ENCODE measurements at regions not wholly inside any gene's neighbourhood (a gene's known extent, or its start where the extent isn't known, plus 50 kb on each side); places are given as distances from the start of the nearest gene placed in this dataset.

DNA sequence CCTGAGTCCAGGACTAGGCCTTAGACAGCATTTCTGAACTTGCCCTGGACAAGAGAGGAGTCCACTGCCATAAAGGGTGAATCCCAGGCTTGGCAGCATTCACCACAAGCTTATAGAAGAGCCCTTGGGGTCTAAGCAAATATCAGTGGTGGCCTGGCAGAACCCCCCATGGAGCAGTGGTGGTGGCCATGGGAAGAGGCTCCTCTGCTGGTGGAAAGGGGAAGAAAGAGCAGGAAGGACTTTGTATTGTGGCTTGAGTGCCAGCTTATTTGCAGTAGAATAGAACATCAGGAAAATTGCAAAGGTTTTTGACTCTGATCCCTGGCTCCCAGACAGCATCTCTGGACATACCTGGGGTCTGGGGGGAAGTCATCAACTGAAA is 58.1 kb upstream of the STARD8 start:
- H2AK5ac ChIP-seq (ENCODE audit: low read depth, low read length) = no peak overlapping the region
- POLR2A ChIA-PET (ENCODE audit: unreplicated experiment) = no interaction called here
- H3K23ac ChIP-seq (ENCODE audit: low read depth, low read length) = no peak overlapping the region
- no peaks in the 10 kb centered on the region for H3K36me3 ChIP-seq (ENCODE audit: control insufficient read depth, insufficient read depth, low read length)
- CTCF ChIA-PET = no interaction called here
- no peak overlapping the region for H3K9ac ChIP-seq (ENCODE audit: low read depth, low read length)
- H3K9me3 ChIP-seq (ENCODE audit: control insufficient read depth, insufficient read depth, low read length) = no peaks in the 10 kb centered on the region
- H2BK15ac ChIP-seq (ENCODE audit: low read depth, low read length) = no peak overlapping the region
- dilution Hi-C loops (cut with HindIII; ENCODE audit: low sequenced_read_pairs, unreplicated experiment) (no loop called here), intact Hi-C loops (cut with micrococcal nuclease) (no loop called here), in situ Hi-C loops (cut with MboI; ENCODE audit: low sequenced_read_pairs) (no loop called here)
- no peak overlapping the region for H2BK20ac ChIP-seq (ENCODE audit: low read depth, low read length)
- no TSS peak for BruUV-seq (replicated peaks)
- DNase-seq = no peak
- ATAC-seq (ENCODE audit: low read depth) = no peak
- no peak overlapping the region for H3K27ac ChIP-seq (ENCODE audit: insufficient read depth, low read length)
- H3K56ac ChIP-seq (ENCODE audit: extremely low read depth, insufficient read depth, low read length) = no peak overlapping the region
- no peak overlapping the region for H2AK9ac ChIP-seq (replicated peaks; ENCODE audit: low read depth, low read length, poor library complexity)
- H3K4ac ChIP-seq (ENCODE audit: low read depth, low read length) = no peak overlapping the region
- peaks cover 5% of the 10 kb centered on the region for H3K27me3 ChIP-seq (ENCODE audit: control insufficient read depth, insufficient read depth, low read length)
- no peak overlapping the region for H2AFZ ChIP-seq (replicated peaks; ENCODE audit: low read length, poor library complexity)
- H4K5ac ChIP-seq (ENCODE audit: low read depth, low read length) = no peak overlapping the region
- H3K4me3 ChIP-seq (ENCODE audit: insufficient read depth, low read depth, low read length) = no peak overlapping the region
- H4K8ac ChIP-seq (ENCODE audit: low read depth in 2 of 2, low read length in 2 of 2) = no peak overlapping the region
- H3K9me1 ChIP-seq (ENCODE audit: insufficient read depth, low read length) = no peaks in the 10 kb centered on the region
- H4K20me1 ChIP-seq (ENCODE audit: insufficient read depth, low read length) = no peaks in the 10 kb centered on the region
- H3K14ac ChIP-seq (replicated peaks; ENCODE audit: low read depth, low read length) = no peak overlapping the region
- no peaks in the 10 kb centered on the region for H3K4me1 ChIP-seq (ENCODE audit: control insufficient read depth, insufficient read depth, low read length)
- H3K4me2 ChIP-seq (ENCODE audit: low read depth, low read length) = no peak overlapping the region
- TF ChIP-seq SMC3 (IDR thresholded peaks at IDR 0.05; ENCODE audit: low read depth, low read length) (no peak), MAFK (IDR thresholded peaks at IDR 0.05; ENCODE audit: low read depth, low read length) (no peak), RAD21 (IDR thresholded peaks at IDR 0.05; ENCODE audit: low read length) (no peak), MAZ (IDR thresholded peaks at IDR 0.05; ENCODE audit: borderline replicate concordance, low read depth, low read length) (no peak), RFX5 (IDR thresholded peaks at IDR 0.05; ENCODE audit: low read depth, low read length) (no peak), FOS (IDR thresholded peaks at IDR 0.05; ENCODE audit: low read depth, low read length) (no peak), RCOR1 (IDR thresholded peaks at IDR 0.05; ENCODE audit: insufficient replicate concordance, low read length) (no peak), NFE2L2 (IDR thresholded peaks at IDR 0.05; ENCODE audit: low read depth, low read length) (no peak), POLR2A (IDR thresholded peaks at IDR 0.05; ENCODE audit: low read depth, low read length) (no peak), MXI1 (IDR thresholded peaks at IDR 0.05; ENCODE audit: borderline replicate concordance, low read depth, low read length) (no peak), BHLHE40 (IDR thresholded peaks at IDR 0.05; ENCODE audit: low read depth, low read length) (no peak), CHD1 (IDR thresholded peaks at IDR 0.05; ENCODE audit: low read depth, low read length) (no peak), CEBPB (IDR thresholded peaks at IDR 0.05; ENCODE audit: low read depth, low read length) (no peak)
- TF ChIP-seq, protein P1, sequence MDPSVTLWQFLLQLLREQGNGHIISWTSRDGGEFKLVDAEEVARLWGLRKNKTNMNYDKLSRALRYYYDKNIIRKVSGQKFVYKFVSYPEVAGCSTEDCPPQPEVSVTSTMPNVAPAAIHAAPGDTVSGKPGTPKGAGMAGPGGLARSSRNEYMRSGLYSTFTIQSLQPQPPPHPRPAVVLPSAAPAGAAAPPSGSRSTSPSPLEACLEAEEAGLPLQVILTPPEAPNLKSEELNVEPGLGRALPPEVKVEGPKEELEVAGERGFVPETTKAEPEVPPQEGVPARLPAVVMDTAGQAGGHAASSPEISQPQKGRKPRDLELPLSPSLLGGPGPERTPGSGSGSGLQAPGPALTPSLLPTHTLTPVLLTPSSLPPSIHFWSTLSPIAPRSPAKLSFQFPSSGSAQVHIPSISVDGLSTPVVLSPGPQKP (IDR thresholded peaks at IDR 0.05; ENCODE audit: borderline replicate concordance, low read depth, low read length) = no peak
- TF ChIP-seq, protein P2, sequence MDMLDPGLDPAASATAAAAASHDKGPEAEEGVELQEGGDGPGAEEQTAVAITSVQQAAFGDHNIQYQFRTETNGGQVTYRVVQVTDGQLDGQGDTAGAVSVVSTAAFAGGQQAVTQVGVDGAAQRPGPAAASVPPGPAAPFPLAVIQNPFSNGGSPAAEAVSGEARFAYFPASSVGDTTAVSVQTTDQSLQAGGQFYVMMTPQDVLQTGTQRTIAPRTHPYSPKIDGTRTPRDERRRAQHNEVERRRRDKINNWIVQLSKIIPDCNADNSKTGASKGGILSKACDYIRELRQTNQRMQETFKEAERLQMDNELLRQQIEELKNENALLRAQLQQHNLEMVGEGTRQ (IDR thresholded peaks at IDR 0.05; ENCODE audit: low read depth, low read length) = no peak
- TF ChIP-seq, protein P3, sequence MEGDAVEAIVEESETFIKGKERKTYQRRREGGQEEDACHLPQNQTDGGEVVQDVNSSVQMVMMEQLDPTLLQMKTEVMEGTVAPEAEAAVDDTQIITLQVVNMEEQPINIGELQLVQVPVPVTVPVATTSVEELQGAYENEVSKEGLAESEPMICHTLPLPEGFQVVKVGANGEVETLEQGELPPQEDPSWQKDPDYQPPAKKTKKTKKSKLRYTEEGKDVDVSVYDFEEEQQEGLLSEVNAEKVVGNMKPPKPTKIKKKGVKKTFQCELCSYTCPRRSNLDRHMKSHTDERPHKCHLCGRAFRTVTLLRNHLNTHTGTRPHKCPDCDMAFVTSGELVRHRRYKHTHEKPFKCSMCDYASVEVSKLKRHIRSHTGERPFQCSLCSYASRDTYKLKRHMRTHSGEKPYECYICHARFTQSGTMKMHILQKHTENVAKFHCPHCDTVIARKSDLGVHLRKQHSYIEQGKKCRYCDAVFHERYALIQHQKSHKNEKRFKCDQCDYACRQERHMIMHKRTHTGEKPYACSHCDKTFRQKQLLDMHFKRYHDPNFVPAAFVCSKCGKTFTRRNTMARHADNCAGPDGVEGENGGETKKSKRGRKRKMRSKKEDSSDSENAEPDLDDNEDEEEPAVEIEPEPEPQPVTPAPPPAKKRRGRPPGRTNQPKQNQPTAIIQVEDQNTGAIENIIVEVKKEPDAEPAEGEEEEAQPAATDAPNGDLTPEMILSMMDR (conservative IDR thresholded peaks at IDR 0.05; ENCODE audit: low read depth, low read length) = no peak
- no peak overlapping the region for H3K18ac ChIP-seq (ENCODE audit: low read depth, low read length)
- H2BK5ac ChIP-seq (ENCODE audit: low read depth, low read length, poor library complexity, severe bottlenecking) = no peak overlapping the region
- H4K91ac ChIP-seq (ENCODE audit: insufficient read depth, low read depth, low read length) = no peak overlapping the region
- no peaks in the 10 kb centered on the region for H3K79me1 ChIP-seq (ENCODE audit: low read depth in 1 of 2, low read length in 2 of 2)
- H2BK120ac ChIP-seq (ENCODE audit: low read depth, low read length) = no peak overlapping the region

All from IMR-90 (cell line).